PC-3 (cell line): ENCODE measurements at regions not wholly inside any gene's neighbourhood (a gene's known extent, or its start where the extent isn't known, plus 50 kb on each side); places are given as distances from the start of the nearest gene placed in this dataset.

ENCODE experiments used
- CTCF ChIP-seq: fragments of 300-600 bp; sonication (generic); conservative IDR thresholded peaks from 2 replicates; pipeline ENCODE4 v1.5.1; 2017; ENCODE audit warnings: antibody characterized with exemption, low read depth, mild to moderate bottlenecking, low read length
- EZH2 ChIP-seq: fragments of 300-600 bp; sonication (generic); IDR thresholded peaks from one replicate; pipeline ENCODE4 v1.6.1; 2017; ENCODE audit warnings: antibody characterized with exemption, mild to moderate bottlenecking, low read length; ENCODE audit not compliant: unreplicated experiment
- EZH2phosphoT487 ChIP-seq: fragments of 300-600 bp; sonication (generic); IDR thresholded peaks from 2 replicates; pipeline ENCODE4 v1.6.1; 2018; ENCODE audit warnings: mild to moderate bottlenecking, antibody characterized with exemption, low read length, borderline replicate concordance

GRCh38 chr2:239883326-239884050 is 141.7 kb downstream of the NDUFA10 start:
- TF ChIP-seq CTCF (no peak), EZH2phosphoT487 (no peak), EZH2 (no peak)
